ENCODE measurements at regions not wholly inside any gene's neighbourhood (a gene's known extent, or its start where the extent isn't known, plus 50 kb on each side); places are given as distances from the start of the nearest gene placed in this dataset.

DNA sequence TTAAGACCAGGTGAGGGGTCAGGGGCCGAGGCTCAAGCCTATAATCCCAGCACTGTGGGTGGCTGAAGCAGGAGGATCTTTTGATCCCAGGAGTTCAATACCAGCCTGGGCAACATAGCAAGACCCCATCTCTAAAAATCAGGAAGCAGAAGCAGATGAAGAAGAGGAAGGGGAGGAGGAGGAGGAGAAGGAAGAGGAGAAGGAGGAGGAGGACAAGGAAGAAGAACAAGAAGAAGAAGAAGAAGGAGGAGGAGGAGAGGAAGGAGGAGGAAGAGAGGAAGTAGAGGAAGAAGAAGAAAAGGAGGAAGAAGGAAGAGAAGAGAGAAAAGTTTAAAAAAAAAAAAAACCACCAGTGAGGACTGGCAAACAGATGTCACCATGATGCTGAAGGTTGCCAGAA, 92.0 kb upstream of the TMEM26 start:
- intact Hi-C loops (cut with DNase I), result no loop called here
- Histone ChIP-seq H3K9me3 (no peaks in the 10 kb centered on the region), H3K36me3 (no peaks in the 10 kb centered on the region), H3K27ac (no peak overlapping the region), H3K27me3 (no peaks in the 10 kb centered on the region), H3K4me3 (no peak overlapping the region), H3K4me1 (no peaks in the 10 kb centered on the region)
- WGBS, 2 donors, result 62 to 77% methylated on average over 1 of the region's 1 CpG
- no peak for DNase-seq
- TF ChIP-seq POLR2AphosphoS5 (IDR thresholded peaks at IDR 0.05), result no peak
- no peak for TF ChIP-seq POLR2A (IDR thresholded peaks at IDR 0.05)
- TF ChIP-seq, protein P1, sequence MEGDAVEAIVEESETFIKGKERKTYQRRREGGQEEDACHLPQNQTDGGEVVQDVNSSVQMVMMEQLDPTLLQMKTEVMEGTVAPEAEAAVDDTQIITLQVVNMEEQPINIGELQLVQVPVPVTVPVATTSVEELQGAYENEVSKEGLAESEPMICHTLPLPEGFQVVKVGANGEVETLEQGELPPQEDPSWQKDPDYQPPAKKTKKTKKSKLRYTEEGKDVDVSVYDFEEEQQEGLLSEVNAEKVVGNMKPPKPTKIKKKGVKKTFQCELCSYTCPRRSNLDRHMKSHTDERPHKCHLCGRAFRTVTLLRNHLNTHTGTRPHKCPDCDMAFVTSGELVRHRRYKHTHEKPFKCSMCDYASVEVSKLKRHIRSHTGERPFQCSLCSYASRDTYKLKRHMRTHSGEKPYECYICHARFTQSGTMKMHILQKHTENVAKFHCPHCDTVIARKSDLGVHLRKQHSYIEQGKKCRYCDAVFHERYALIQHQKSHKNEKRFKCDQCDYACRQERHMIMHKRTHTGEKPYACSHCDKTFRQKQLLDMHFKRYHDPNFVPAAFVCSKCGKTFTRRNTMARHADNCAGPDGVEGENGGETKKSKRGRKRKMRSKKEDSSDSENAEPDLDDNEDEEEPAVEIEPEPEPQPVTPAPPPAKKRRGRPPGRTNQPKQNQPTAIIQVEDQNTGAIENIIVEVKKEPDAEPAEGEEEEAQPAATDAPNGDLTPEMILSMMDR (IDR thresholded peaks at IDR 0.05), result no peak
- TF ChIP-seq EP300 (IDR thresholded peaks at IDR 0.05), result no peak

DNA sequence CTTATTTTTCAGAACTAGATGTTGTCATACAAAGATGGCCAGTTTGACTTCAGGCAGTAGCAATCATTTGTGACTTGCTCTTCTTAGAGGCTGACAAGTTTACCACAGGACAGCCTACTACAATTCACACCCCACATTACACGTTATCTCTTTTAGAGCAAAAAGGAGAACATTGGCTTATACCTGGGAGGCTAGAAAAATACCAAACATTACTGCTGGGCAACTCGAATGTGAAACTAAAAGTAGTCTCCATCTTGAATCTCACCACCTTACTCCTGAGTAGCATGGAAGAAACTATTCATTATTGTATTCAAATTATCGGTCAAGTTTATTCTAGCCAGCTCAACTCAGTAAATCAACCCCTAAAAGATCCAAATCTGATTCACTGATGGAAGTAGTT, 90.7 kb upstream of the TMEM26 start:
- no peak overlapping the region for H3K4me3 ChIP-seq
- no peaks in the 10 kb centered on the region for H3K27me3 ChIP-seq
- WGBS, 2 donors, result 45 to 75% methylated on average over 3 of the region's 3 CpGs
- TF ChIP-seq POLR2A (IDR thresholded peaks at IDR 0.05), result no peak
- no peaks in the 10 kb centered on the region for H3K4me1 ChIP-seq
- intact Hi-C loops (cut with DNase I), result no loop called here
- no peak for DNase-seq
- H3K27ac ChIP-seq, result no peak overlapping the region
- no peaks in the 10 kb centered on the region for H3K36me3 ChIP-seq
- H3K9me3 ChIP-seq, result no peaks in the 10 kb centered on the region

DNA sequence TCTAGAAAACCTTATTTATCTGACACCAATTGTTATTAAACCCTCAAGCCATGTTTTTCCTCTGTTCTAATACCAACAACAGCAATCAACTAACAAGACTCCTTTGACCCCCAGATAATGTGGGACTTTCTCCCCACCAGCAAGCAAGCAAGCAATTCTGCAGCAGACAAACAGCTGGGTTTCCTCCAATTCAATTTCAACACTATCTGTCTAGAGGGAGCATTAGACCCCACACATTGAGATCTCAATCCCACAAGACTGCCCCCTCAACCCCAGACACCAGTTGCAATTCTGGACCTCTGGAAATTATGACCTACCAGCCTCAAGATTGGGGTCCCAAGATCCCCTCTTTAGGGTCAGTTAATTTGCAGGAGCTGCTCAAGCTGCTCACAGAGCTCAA, 89.4 kb upstream of the TMEM26 start:
- no peaks in the 10 kb centered on the region for H3K4me1 ChIP-seq
- intact Hi-C loops (cut with DNase I), result no loop called here
- TF ChIP-seq EP300 (IDR thresholded peaks at IDR 0.05) (no peak), POLR2A (IDR thresholded peaks at IDR 0.05) (no peak), POLR2AphosphoS5 (IDR thresholded peaks at IDR 0.05) (no peak)
- TF ChIP-seq, protein P1 (IDR thresholded peaks at IDR 0.05), result no peak

DNA sequence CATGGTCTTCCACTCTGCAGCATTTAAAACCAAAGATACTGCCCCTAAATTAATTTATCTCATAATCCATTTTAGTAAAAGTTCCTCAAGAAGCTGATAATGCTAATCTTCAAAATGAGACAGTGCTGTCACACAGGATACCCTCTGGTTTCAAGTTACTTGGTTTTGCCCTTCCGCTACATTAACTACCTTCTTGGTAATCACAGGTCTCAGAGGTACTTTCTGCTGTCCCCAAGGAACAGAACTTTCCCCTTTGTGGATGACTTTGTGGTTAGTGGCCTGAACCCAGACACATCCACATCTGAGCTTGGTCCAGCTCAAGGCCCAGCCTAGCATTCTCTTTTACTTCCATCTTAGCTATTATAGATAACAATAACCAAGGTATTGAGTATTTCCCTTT, 88.8 kb upstream of the TMEM26 start:
- intact Hi-C loops (cut with DNase I), result no loop called here
- DNase-seq, result no peak
- Histone ChIP-seq H3K27me3 (no peaks in the 10 kb centered on the region), H3K4me3 (no peak overlapping the region), H3K27ac (no peak overlapping the region), H3K4me1 (no peaks in the 10 kb centered on the region), H3K9me3 (no peaks in the 10 kb centered on the region), H3K36me3 (no peaks in the 10 kb centered on the region)
- TF ChIP-seq POLR2AphosphoS5 (IDR thresholded peaks at IDR 0.05) (no peak), EP300 (IDR thresholded peaks at IDR 0.05) (no peak), POLR2A (IDR thresholded peaks at IDR 0.05) (no peak)
- TF ChIP-seq, protein P1 (IDR thresholded peaks at IDR 0.05), result no peak
- WGBS, 2 donors, result 87 to 96% methylated on average over 1 of the region's 1 CpG

More for the DNA sequence above, 89.4 kb upstream of the TMEM26 start:
- H3K4me3 ChIP-seq, result no peak overlapping the region
- no peak overlapping the region for H3K27ac ChIP-seq
- H3K27me3 ChIP-seq, result no peaks in the 10 kb centered on the region
- DNase-seq, result no peak
- no peaks in the 10 kb centered on the region for H3K9me3 ChIP-seq
- no peaks in the 10 kb centered on the region for H3K36me3 ChIP-seq

DNA sequence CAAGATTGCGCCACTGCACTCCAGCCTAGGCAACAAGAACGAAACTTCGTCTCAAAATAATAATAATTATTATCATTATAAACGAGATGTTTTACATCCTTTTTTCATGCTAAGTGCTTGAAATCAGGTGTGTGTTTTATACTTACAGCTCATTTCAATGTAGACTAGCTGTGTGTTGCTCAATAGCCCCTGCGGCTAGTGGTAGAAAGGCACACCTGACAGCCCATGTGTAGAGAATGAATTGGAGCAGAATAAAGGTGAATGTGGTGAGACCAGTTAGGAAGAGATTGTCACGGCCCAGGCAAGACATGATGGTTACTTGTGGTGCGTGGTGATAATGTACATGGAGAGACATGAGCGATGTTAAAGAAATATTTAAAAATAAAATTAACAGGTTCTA, 86.7 kb upstream of the TMEM26 start:
- TF ChIP-seq POLR2AphosphoS5 (IDR thresholded peaks at IDR 0.05) (no peak), POLR2A (IDR thresholded peaks at IDR 0.05) (no peak), EP300 (IDR thresholded peaks at IDR 0.05) (no peak)
- TF ChIP-seq, protein P1 (IDR thresholded peaks at IDR 0.05), result no peak
- H3K36me3 ChIP-seq, result no peaks in the 10 kb centered on the region
- WGBS, 2 donors, result 88 to 94% methylated on average over 8 of the region's 8 CpGs
- no peak overlapping the region for H3K4me3 ChIP-seq
- H3K9me3 ChIP-seq, result no peaks in the 10 kb centered on the region
- intact Hi-C loops (cut with DNase I), result no loop called here
- H3K27ac ChIP-seq, result no peak overlapping the region
- DNase-seq, result no peak
- no peaks in the 10 kb centered on the region for H3K4me1 ChIP-seq
- no peaks in the 10 kb centered on the region for H3K27me3 ChIP-seq

Data from sigmoid colon (tissue), 6 donors.